ENCODE measurements at regions not wholly inside any gene's neighbourhood (a gene's known extent, or its start where the extent isn't known, plus 50 kb on each side); places are given as distances from the start of the nearest gene placed in this dataset.

- Histone ChIP-seq H2AFZ (ENCODE audit: low read depth, low read length) (no peak overlapping the region), H3K27ac (ENCODE audit: insufficient read depth, low read depth, low read length) (no peak overlapping the region), H3K9me1 (replicated peaks; ENCODE audit: control insufficient read depth, extremely low read depth, insufficient read depth, low read length) (no peaks in the 10 kb centered on the region), H3K9me3 (replicated peaks; ENCODE audit: control insufficient read depth, insufficient read depth, low read length) (no peaks in the 10 kb centered on the region), H3K4me3 (replicated peaks in 1 of 3; ENCODE audit: insufficient read depth in 1 of 3, low read depth in 1 of 3, low read length in 3 of 3) (no peak overlapping the region), H3K36me3 (ENCODE audit: control insufficient read depth in 2 of 2, extremely low read depth in 1 of 2, insufficient read depth in 2 of 2, low read length in 2 of 2) (no peaks in the 10 kb centered on the region), H3K4me2 (ENCODE audit: insufficient read depth, low read length) (no peak overlapping the region), H3K4me1 (ENCODE audit: control insufficient read depth, extremely low read depth, insufficient read depth, low read length) (no peaks in the 10 kb centered on the region), H3K9ac (replicated peaks; ENCODE audit: extremely low read depth, insufficient read depth, low read length) (no peak overlapping the region), H4K20me1 (replicated peaks; ENCODE audit: control insufficient read depth, extremely low read depth, insufficient read depth, low read length) (no peaks in the 10 kb centered on the region), H3K27me3 (ENCODE audit: control insufficient read depth in 2 of 2, insufficient read depth in 2 of 2, low read length in 2 of 2) (no peaks in the 10 kb centered on the region), H3K79me2 (ENCODE audit: control insufficient read depth, insufficient read depth, low read length) (no peaks in the 10 kb centered on the region)
- no TSS peak for BruUV-seq (replicated peaks)
- intact Hi-C loops (cut with micrococcal nuclease): no loop called here
- TF ChIP-seq CTCF (IDR thresholded peaks at IDR 0.05; ENCODE audit: extremely low read depth in 1 of 2, insufficient read depth in 1 of 2, low read depth in 1 of 2, low read length in 2 of 2) (no peak), POLR2AphosphoS5 (IDR thresholded peaks at IDR 0.05; ENCODE audit: insufficient read depth, low read depth, low read length) (no peak), POLR2A (IDR thresholded peaks at IDR 0.05; ENCODE audit: low read depth, low read length) (no peak), MYC (IDR thresholded peaks at IDR 0.05; ENCODE audit: low read depth, low read length) (no peak), MAX (IDR thresholded peaks at IDR 0.05; ENCODE audit: insufficient read depth, insufficient read length) (no peak), FOS (IDR thresholded peaks at IDR 0.05; ENCODE audit: borderline replicate concordance, insufficient read depth, low read length) (no peak), EZH2 (IDR thresholded peaks at IDR 0.05; ENCODE audit: borderline replicate concordance, low read depth, low read length, severe bottlenecking) (no peak), GATA2 (IDR thresholded peaks at IDR 0.05; ENCODE audit: insufficient read depth, insufficient read length, low read depth, low read length) (no peak), JUN (IDR thresholded peaks at IDR 0.05; ENCODE audit: borderline replicate concordance, insufficient read depth, insufficient read length, low read depth) (no peak)
- ChIA-PET CTCF (no interaction called here), POLR2A (no interaction called here)
- dilution Hi-C loops (cut with MboI; ENCODE audit: extremely low pct_ligation_motif_present, low sequenced_read_pairs): no loop called here
- no peak for FAIRE-seq
- peak; percentile 10 for DNase-seq (ENCODE audit: low read depth, low spot score)
These were observed 1973.0 kb upstream of the FLRT2 start for GRCh38 chr14:83556746-83557453.
